ENCODE measurements at regions not wholly inside any gene's neighbourhood (a gene's known extent, or its start where the extent isn't known, plus 50 kb on each side); places are given as distances from the start of the nearest gene placed in this dataset.

GRCh38 chr18:34280000-34280399, 55.3 kb upstream of the NOL4 start:
- H3K4me1 Mint-ChIP-seq = no peaks in the 10 kb centered on the region
- H3K9me3 Mint-ChIP-seq = peaks cover 3 to 10% (median 4%) of the 10 kb centered on the region in 3 donors
- ATAC-seq (replicated peaks in 1 of 4) = no peak
- no peaks in the 10 kb centered on the region for H3K36me3 Mint-ChIP-seq
- POLR2A ChIA-PET = no interaction called here
- no peak overlapping the region for H3K27ac Mint-ChIP-seq
- DNase-seq = no peak
- WGBS (ENCODE audit: insufficient coverage) = no CpG with 5 or more reads among the region's 1 CpG
- Histone ChIP-seq H3K36me3 (ENCODE audit: control insufficient read depth in 2 of 2, extremely low read depth in 1 of 2, insufficient read depth in 1 of 2, low read length in 1 of 2) (no peaks in the 10 kb centered on the region), H3K27ac (ENCODE audit: low read length) (no peak overlapping the region), H3K4me3 (ENCODE audit: control insufficient read depth in 1 of 2, extremely low read depth in 1 of 2, low read length in 1 of 2) (no peak overlapping the region), H3K27me3 (replicated peaks in 1 of 2; ENCODE audit: control insufficient read depth in 2 of 2, extremely low read depth in 1 of 2, insufficient read depth in 2 of 2, low read length in 1 of 2) (no peaks in the 10 kb centered on the region), H3K9me3 (no peaks in the 10 kb centered on the region), H3K4me1 (ENCODE audit: control insufficient read depth in 1 of 2, extremely low read depth in 1 of 2, insufficient read depth in 2 of 2, low read length in 2 of 2) (no peaks in the 10 kb centered on the region)
- CTCF ChIA-PET = no interaction called here
- H3K4me3 Mint-ChIP-seq = no peak overlapping the region
- no peaks in the 10 kb centered on the region for H3K27me3 Mint-ChIP-seq

DNA sequence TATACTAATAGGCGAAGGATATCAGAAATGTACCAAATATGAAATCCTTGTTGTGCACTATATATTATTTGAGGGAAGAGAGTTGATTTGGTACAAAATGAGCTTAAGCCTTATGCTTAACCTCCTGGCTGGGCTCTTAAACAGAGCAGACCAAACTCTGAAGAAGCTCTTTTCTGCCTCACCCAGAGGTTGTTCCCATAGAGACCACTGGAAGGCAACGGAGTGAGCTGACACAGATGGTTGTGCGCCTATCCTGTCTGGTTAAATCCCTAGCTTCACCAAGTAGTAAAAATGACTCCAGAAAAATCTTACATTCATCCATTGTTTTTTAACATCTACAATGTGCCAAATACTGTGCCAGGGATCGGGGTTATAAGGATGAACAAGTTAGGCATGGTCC, 55.9 kb upstream of the NOL4 start:
- H3K4me3 Mint-ChIP-seq = no peak overlapping the region
- H3K27ac Mint-ChIP-seq = no peak overlapping the region
- H3K27me3 Mint-ChIP-seq = no peaks in the 10 kb centered on the region
- H3K4me3 ChIP-seq (ENCODE audit: control insufficient read depth in 1 of 2, extremely low read depth in 1 of 2, low read length in 1 of 2) = no peak overlapping the region
- no peaks in the 10 kb centered on the region for H3K36me3 ChIP-seq (ENCODE audit: control insufficient read depth in 2 of 2, extremely low read depth in 1 of 2, insufficient read depth in 1 of 2, low read length in 1 of 2)
- H3K9me3 ChIP-seq = no peaks in the 10 kb centered on the region
- H3K27ac ChIP-seq (ENCODE audit: low read length) = no peak overlapping the region
- no peaks in the 10 kb centered on the region for H3K36me3 Mint-ChIP-seq
- ChIA-PET CTCF (no interaction called here), POLR2A (no interaction called here)
- H3K9me3 Mint-ChIP-seq = peaks cover 3 to 10% (median 4%) of the 10 kb centered on the region in 3 donors
- WGBS (ENCODE audit: insufficient coverage) = no CpG with 5 or more reads among the region's 4 CpGs
- ATAC-seq (replicated peaks in 1 of 4) = no peak
- H3K4me1 ChIP-seq (ENCODE audit: control insufficient read depth in 1 of 2, extremely low read depth in 1 of 2, insufficient read depth in 2 of 2, low read length in 2 of 2) = no peaks in the 10 kb centered on the region
- no peaks in the 10 kb centered on the region for H3K4me1 Mint-ChIP-seq
- no peak for DNase-seq
- H3K27me3 ChIP-seq (replicated peaks in 1 of 2; ENCODE audit: control insufficient read depth in 2 of 2, extremely low read depth in 1 of 2, insufficient read depth in 2 of 2, low read length in 1 of 2) = no peaks in the 10 kb centered on the region

DNA sequence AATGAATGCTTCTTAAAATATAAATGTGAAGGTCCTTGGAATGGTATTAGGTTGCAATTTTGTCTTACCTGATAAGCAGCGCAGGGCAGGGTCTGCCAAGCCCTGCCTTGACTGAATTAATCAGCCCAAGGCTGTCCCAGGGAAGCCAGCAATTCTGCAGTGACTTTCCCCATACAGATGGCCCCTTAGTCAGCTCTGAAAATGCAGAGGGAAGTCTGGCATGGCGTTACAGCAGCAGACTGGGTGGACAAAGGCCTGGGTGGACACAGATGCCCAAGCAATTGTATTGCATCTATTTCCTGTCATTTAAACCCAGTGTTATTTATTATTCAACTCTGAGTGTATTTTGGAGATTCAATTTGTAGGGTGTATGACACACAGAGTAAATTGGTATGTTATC, 56.6 kb upstream of the NOL4 start:
- Histone ChIP-seq H3K9me3 (no peaks in the 10 kb centered on the region), H3K27ac (ENCODE audit: low read length) (no peak overlapping the region), H3K4me3 (ENCODE audit: control insufficient read depth in 1 of 2, extremely low read depth in 1 of 2, low read length in 1 of 2) (no peak overlapping the region), H3K36me3 (ENCODE audit: control insufficient read depth in 2 of 2, extremely low read depth in 1 of 2, insufficient read depth in 1 of 2, low read length in 1 of 2) (no peaks in the 10 kb centered on the region), H3K27me3 (replicated peaks in 1 of 2; ENCODE audit: control insufficient read depth in 2 of 2, extremely low read depth in 1 of 2, insufficient read depth in 2 of 2, low read length in 1 of 2) (no peaks in the 10 kb centered on the region), H3K4me1 (ENCODE audit: control insufficient read depth in 1 of 2, extremely low read depth in 1 of 2, insufficient read depth in 2 of 2, low read length in 2 of 2) (no peaks in the 10 kb centered on the region)
- Mint-ChIP-seq H3K4me3 (no peak overlapping the region), H3K36me3 (no peaks in the 10 kb centered on the region), H3K27me3 (no peaks in the 10 kb centered on the region), H3K4me1 (no peaks in the 10 kb centered on the region), H3K9me3 (peaks cover 4 to 11% (median 6%) of the 10 kb centered on the region in 3 donors), H3K27ac (no peak overlapping the region)
- POLR2A ChIA-PET = no interaction called here
- WGBS (ENCODE audit: insufficient coverage) = 50% methylated on average over 1 of the region's 2 CpGs
- ATAC-seq (replicated peaks in 1 of 4) (no peak), DNase-seq (no peak)
- CTCF ChIA-PET = no interaction called here

DNA sequence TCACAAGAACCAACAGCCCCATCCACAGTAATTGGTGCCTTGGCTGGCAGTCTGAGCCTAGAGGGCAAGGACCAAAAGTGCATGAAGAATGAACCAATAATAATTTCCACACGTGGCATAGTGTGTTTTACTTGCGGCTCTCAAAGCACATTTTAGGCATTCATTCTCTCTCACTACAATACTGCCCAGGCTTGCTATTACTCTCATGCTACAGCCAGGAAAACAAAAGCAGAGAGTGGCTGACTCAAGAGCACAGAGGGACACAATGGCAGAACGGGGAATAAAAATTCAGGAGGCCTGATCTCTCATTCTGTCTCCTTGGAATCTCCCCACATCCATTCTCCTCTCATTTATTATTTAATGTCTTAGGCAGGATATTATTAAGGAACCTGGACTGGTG, 57.0 kb upstream of the NOL4 start:
- WGBS (ENCODE audit: insufficient coverage) = 65% methylated on average over 2 of the region's 3 CpGs
- H3K36me3 ChIP-seq (ENCODE audit: control insufficient read depth in 2 of 2, extremely low read depth in 1 of 2, insufficient read depth in 1 of 2, low read length in 1 of 2) = no peaks in the 10 kb centered on the region
- ATAC-seq (replicated peaks in 1 of 4) (no peak), DNase-seq (no peak)
- Mint-ChIP-seq H3K27ac (no peak overlapping the region), H3K36me3 (no peaks in the 10 kb centered on the region), H3K4me1 (no peaks in the 10 kb centered on the region), H3K9me3 (peaks cover 8 to 14% (median 9%) of the 10 kb centered on the region in 3 donors), H3K27me3 (no peaks in the 10 kb centered on the region), H3K4me3 (no peak overlapping the region)
- no peaks in the 10 kb centered on the region for H3K9me3 ChIP-seq
- no peak overlapping the region for H3K4me3 ChIP-seq (ENCODE audit: control insufficient read depth in 1 of 2, extremely low read depth in 1 of 2, low read length in 1 of 2)
- ChIA-PET POLR2A (no interaction called here), CTCF (no interaction called here)
- no peak overlapping the region for H3K27ac ChIP-seq (ENCODE audit: low read length)
- H3K4me1 ChIP-seq (ENCODE audit: control insufficient read depth in 1 of 2, extremely low read depth in 1 of 2, insufficient read depth in 2 of 2, low read length in 2 of 2) = no peaks in the 10 kb centered on the region
- no peaks in the 10 kb centered on the region for H3K27me3 ChIP-seq (replicated peaks in 1 of 2; ENCODE audit: control insufficient read depth in 2 of 2, extremely low read depth in 1 of 2, insufficient read depth in 2 of 2, low read length in 1 of 2)

GRCh38 chr18:34283506-34283905, 58.8 kb upstream of the NOL4 start:
- CTCF ChIA-PET = no interaction called here
- WGBS (ENCODE audit: insufficient coverage) = 69% methylated on average over 1 of the region's 1 CpG

GRCh38 chr18:34287825-34288224, 63.1 kb upstream of the NOL4 start:
- Histone ChIP-seq H3K4me1 (ENCODE audit: control insufficient read depth in 1 of 2, extremely low read depth in 1 of 2, insufficient read depth in 2 of 2, low read length in 2 of 2) (no peaks in the 10 kb centered on the region), H3K9me3 (no peaks in the 10 kb centered on the region), H3K27me3 (replicated peaks in 1 of 2; ENCODE audit: control insufficient read depth in 2 of 2, extremely low read depth in 1 of 2, insufficient read depth in 2 of 2, low read length in 1 of 2) (no peaks in the 10 kb centered on the region), H3K36me3 (ENCODE audit: control insufficient read depth in 2 of 2, extremely low read depth in 1 of 2, insufficient read depth in 1 of 2, low read length in 1 of 2) (no peaks in the 10 kb centered on the region), H3K27ac (ENCODE audit: low read length) (no peak overlapping the region), H3K4me3 (ENCODE audit: control insufficient read depth in 1 of 2, extremely low read depth in 1 of 2, low read length in 1 of 2) (no peak overlapping the region)
- DNase-seq (no peak), ATAC-seq (replicated peaks in 1 of 4) (no peak)
- Mint-ChIP-seq H3K27me3 (no peaks in the 10 kb centered on the region), H3K4me3 (no peak overlapping the region), H3K9me3 (peaks cover 21 to 25% (median 25%) of the 10 kb centered on the region in 3 donors), H3K36me3 (no peaks in the 10 kb centered on the region), H3K27ac (no peak overlapping the region), H3K4me1 (no peaks in the 10 kb centered on the region)
- ChIA-PET POLR2A (no interaction called here), CTCF (no interaction called here)

More at GRCh38 chr18:34283506-34283905, 58.8 kb upstream of the NOL4 start:
- Histone ChIP-seq H3K4me1 (ENCODE audit: control insufficient read depth in 1 of 2, extremely low read depth in 1 of 2, insufficient read depth in 2 of 2, low read length in 2 of 2) (no peaks in the 10 kb centered on the region), H3K36me3 (ENCODE audit: control insufficient read depth in 2 of 2, extremely low read depth in 1 of 2, insufficient read depth in 1 of 2, low read length in 1 of 2) (no peaks in the 10 kb centered on the region), H3K4me3 (ENCODE audit: control insufficient read depth in 1 of 2, extremely low read depth in 1 of 2, low read length in 1 of 2) (no peak overlapping the region), H3K27me3 (replicated peaks in 1 of 2; ENCODE audit: control insufficient read depth in 2 of 2, extremely low read depth in 1 of 2, insufficient read depth in 2 of 2, low read length in 1 of 2) (no peaks in the 10 kb centered on the region), H3K27ac (ENCODE audit: low read length) (no peak overlapping the region), H3K9me3 (no peaks in the 10 kb centered on the region)
- POLR2A ChIA-PET = no interaction called here
- Mint-ChIP-seq H3K9me3 (peaks cover 12 to 18% (median 16%) of the 10 kb centered on the region in 3 donors), H3K36me3 (no peaks in the 10 kb centered on the region), H3K27ac (no peak overlapping the region), H3K27me3 (no peaks in the 10 kb centered on the region), H3K4me3 (no peak overlapping the region), H3K4me1 (no peaks in the 10 kb centered on the region)
- ATAC-seq (replicated peaks in 1 of 4) (no peak), DNase-seq (no peak)

- no peaks in the 10 kb centered on the region for H3K36me3 Mint-ChIP-seq
- no peak overlapping the region for H3K4me3 Mint-ChIP-seq
- H3K27ac ChIP-seq (ENCODE audit: low read length) = no peak overlapping the region
- ATAC-seq (replicated peaks in 1 of 4) (no peak), DNase-seq (no peak)
- H3K36me3 ChIP-seq (ENCODE audit: control insufficient read depth in 2 of 2, extremely low read depth in 1 of 2, insufficient read depth in 1 of 2, low read length in 1 of 2) = no peaks in the 10 kb centered on the region
- H3K4me1 ChIP-seq (ENCODE audit: control insufficient read depth in 1 of 2, extremely low read depth in 1 of 2, insufficient read depth in 2 of 2, low read length in 2 of 2) = no peaks in the 10 kb centered on the region
- ChIA-PET POLR2A (no interaction called here), CTCF (no interaction called here)
- no peaks in the 10 kb centered on the region for H3K9me3 ChIP-seq
- no CpG with 5 or more reads among the region's 2 CpGs for WGBS (ENCODE audit: insufficient coverage)
- H3K4me1 Mint-ChIP-seq = no peaks in the 10 kb centered on the region
- no peak overlapping the region for H3K4me3 ChIP-seq (ENCODE audit: control insufficient read depth in 1 of 2, extremely low read depth in 1 of 2, low read length in 1 of 2)
- no peaks in the 10 kb centered on the region for H3K27me3 ChIP-seq (replicated peaks in 1 of 2; ENCODE audit: control insufficient read depth in 2 of 2, extremely low read depth in 1 of 2, insufficient read depth in 2 of 2, low read length in 1 of 2)
- peaks cover 14 to 23% (median 19%) of the 10 kb centered on the region in 3 donors for H3K9me3 Mint-ChIP-seq
- no peak overlapping the region for H3K27ac Mint-ChIP-seq
- H3K27me3 Mint-ChIP-seq = no peaks in the 10 kb centered on the region
Measured at GRCh38 chr18:34292594-34292993, 67.9 kb upstream of the NOL4 start.

Measured in T-cell (primary cell).